Panc1 (cell line): ENCODE measurements at regions not wholly inside any gene's neighbourhood (a gene's known extent, or its start where the extent isn't known, plus 50 kb on each side); places are given as distances from the start of the nearest gene placed in this dataset.

ENCODE experiments used
- TF ChIP-seq, protein P1 (sequence below): fragments of 450-650 bp; IDR thresholded peaks from 2 replicates; pipeline ENCODE4 v1.5.1; 2017; ENCODE audit warnings: mild to moderate bottlenecking
- TF ChIP-seq, protein P2 (sequence below), 2 experiments: IDR thresholded peaks; 2 replicates each; pipeline ENCODE4 v1.6.1; 2011 to 2012; ENCODE audit warnings: low read depth in 2 of 2, control low read depth in 1 of 2, low read length in 1 of 2, mild to moderate bottlenecking in 1 of 2, moderate library complexity in 1 of 2; ENCODE audit not compliant: insufficient read depth in 1 of 2

DNA sequence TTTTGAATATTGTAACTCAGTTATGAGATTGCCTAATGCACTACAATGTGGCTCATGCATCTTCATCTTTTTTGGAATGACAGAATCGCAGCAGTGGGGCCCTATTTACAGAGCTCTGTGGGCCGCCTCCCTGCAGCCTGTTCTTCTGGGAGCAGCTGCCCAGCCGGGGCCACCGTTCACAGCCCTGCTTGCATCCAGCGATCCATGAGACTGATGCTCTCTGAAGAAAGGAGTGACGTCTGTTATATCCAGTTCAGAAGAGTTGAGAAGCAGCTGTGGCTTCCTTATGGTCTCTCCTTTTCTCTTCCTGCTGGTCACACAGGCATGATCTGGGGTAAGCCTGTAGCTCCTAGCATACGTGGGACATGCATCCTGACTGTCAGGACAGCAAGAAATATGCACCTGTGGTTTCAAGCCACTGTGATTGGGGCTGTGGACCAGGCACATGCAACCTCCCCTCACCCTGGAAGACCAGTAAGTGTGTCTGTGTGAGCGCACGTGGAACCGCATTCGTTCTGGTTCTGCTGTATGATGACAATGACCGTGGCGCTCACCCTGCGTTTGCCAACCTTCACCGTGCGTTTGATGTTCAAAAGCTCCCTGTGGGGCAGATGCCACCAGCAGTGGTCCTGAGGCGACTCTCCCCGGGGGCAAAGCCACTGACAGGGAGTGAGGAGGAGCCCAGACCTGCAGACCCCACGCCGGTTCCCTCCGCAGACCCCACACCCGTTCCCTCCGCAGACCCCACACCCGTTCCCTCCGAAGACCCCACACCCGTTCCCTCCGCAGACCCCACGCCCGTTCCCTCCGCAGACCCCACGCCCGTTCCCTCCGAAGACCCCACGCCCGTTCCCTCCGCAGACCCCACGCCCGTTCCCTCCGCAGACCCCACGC lies 189.8 kb downstream of the TMEM18 start:
- TF ChIP-seq, protein P1, sequence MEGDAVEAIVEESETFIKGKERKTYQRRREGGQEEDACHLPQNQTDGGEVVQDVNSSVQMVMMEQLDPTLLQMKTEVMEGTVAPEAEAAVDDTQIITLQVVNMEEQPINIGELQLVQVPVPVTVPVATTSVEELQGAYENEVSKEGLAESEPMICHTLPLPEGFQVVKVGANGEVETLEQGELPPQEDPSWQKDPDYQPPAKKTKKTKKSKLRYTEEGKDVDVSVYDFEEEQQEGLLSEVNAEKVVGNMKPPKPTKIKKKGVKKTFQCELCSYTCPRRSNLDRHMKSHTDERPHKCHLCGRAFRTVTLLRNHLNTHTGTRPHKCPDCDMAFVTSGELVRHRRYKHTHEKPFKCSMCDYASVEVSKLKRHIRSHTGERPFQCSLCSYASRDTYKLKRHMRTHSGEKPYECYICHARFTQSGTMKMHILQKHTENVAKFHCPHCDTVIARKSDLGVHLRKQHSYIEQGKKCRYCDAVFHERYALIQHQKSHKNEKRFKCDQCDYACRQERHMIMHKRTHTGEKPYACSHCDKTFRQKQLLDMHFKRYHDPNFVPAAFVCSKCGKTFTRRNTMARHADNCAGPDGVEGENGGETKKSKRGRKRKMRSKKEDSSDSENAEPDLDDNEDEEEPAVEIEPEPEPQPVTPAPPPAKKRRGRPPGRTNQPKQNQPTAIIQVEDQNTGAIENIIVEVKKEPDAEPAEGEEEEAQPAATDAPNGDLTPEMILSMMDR = no peak
- TF ChIP-seq, protein P2, sequence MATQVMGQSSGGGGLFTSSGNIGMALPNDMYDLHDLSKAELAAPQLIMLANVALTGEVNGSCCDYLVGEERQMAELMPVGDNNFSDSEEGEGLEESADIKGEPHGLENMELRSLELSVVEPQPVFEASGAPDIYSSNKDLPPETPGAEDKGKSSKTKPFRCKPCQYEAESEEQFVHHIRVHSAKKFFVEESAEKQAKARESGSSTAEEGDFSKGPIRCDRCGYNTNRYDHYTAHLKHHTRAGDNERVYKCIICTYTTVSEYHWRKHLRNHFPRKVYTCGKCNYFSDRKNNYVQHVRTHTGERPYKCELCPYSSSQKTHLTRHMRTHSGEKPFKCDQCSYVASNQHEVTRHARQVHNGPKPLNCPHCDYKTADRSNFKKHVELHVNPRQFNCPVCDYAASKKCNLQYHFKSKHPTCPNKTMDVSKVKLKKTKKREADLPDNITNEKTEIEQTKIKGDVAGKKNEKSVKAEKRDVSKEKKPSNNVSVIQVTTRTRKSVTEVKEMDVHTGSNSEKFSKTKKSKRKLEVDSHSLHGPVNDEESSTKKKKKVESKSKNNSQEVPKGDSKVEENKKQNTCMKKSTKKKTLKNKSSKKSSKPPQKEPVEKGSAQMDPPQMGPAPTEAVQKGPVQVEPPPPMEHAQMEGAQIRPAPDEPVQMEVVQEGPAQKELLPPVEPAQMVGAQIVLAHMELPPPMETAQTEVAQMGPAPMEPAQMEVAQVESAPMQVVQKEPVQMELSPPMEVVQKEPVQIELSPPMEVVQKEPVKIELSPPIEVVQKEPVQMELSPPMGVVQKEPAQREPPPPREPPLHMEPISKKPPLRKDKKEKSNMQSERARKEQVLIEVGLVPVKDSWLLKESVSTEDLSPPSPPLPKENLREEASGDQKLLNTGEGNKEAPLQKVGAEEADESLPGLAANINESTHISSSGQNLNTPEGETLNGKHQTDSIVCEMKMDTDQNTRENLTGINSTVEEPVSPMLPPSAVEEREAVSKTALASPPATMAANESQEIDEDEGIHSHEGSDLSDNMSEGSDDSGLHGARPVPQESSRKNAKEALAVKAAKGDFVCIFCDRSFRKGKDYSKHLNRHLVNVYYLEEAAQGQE (IDR thresholded peaks at IDR 0.05; ENCODE audit: insufficient read depth in 1 of 2, low read depth in 2 of 2, low read length in 1 of 2) = no peak
